HEK293 (cell line): ENCODE measurements at regions not wholly inside any gene's neighbourhood (a gene's known extent, or its start where the extent isn't known, plus 50 kb on each side); places are given as distances from the start of the nearest gene placed in this dataset.

Experiments used
- CTCF ChIP-seq: fragments of 450-650 bp; formaldehyde crosslinking; IDR thresholded peaks from 2 replicates; pipeline ENCODE4 v1.5.1; 2016; ENCODE audit warnings: missing biosample characterization, missing genetic modification characterization
- FEZF1 ChIP-seq: fragments of 450-650 bp; formaldehyde crosslinking; IDR thresholded peaks from 2 replicates; pipeline ENCODE4 v1.5.1; 2016; ENCODE audit warnings: missing biosample characterization, missing genetic modification characterization
- PBX3 ChIP-seq: sonication (generic); formaldehyde crosslinking; IDR thresholded peaks from 2 replicates; pipeline ENCODE4 v1.8.1; 2022; ENCODE audit warnings: mild to moderate bottlenecking, moderate library complexity, missing genetic modification reagents
- TSHZ1 ChIP-seq: fragments of 450-650 bp; formaldehyde crosslinking; IDR thresholded peaks from 2 replicates; pipeline ENCODE4 v1.5.1; 2016; ENCODE audit warnings: missing biosample characterization, missing genetic modification characterization, borderline replicate concordance
- ZBTB48 ChIP-seq: fragments of 450-650 bp; formaldehyde crosslinking; IDR thresholded peaks from 2 replicates; pipeline ENCODE4 v1.5.1; 2016; ENCODE audit warnings: missing biosample characterization, missing genetic modification characterization
- ZNF580 ChIP-seq: fragments of 450-650 bp; formaldehyde crosslinking; IDR thresholded peaks from 2 replicates; pipeline ENCODE4 v1.5.1; 2016; ENCODE audit warnings: missing biosample characterization, missing genetic modification characterization
- ZNF747 ChIP-seq: fragments of 450-650 bp; formaldehyde crosslinking; IDR thresholded peaks from 2 replicates; pipeline ENCODE4 v1.5.1; 2016; ENCODE audit warnings: missing biosample characterization, missing genetic modification characterization

- TF ChIP-seq CTCF (tag by site-specific recombination) (no peak), FEZF1 (no peak), ZBTB48 (tag by site-specific recombination) (no peak), PBX3 (CRISPR knock-in tag) (no peak), TSHZ1 (no peak), ZNF580 (tag by site-specific recombination) (no peak), ZNF747 (tag by site-specific recombination) (no peak)
These were observed 234.6 kb upstream of the AFF2 start for GRCh38 chrX:148265829-148266228.
